Suprapubic skin (tissue), 4 donors: ENCODE measurements at regions not wholly inside any gene's neighbourhood (a gene's known extent, or its start where the extent isn't known, plus 50 kb on each side); places are given as distances from the start of the nearest gene placed in this dataset.

Source experiments
- DNase-seq, 2 donors: peaks; one replicate each; pipeline ENCODE4 v3.0.0-alpha.2; 2019; ENCODE audit warnings: low spot score in 2 of 2
- H3K27ac ChIP-seq: fragments of 200-600 bp; sonication (generic); one replicate; pipeline ENCODE4 v1.5.1; 2019
- H3K27me3 ChIP-seq: fragments of 200-600 bp; sonication (generic); one replicate; pipeline ENCODE4 v1.5.1; 2019
- H3K36me3 ChIP-seq: fragments of 200-600 bp; sonication (generic); one replicate; pipeline ENCODE4 v1.5.1; 2019
- H3K4me1 ChIP-seq: fragments of 200-600 bp; sonication (generic); one replicate; pipeline ENCODE4 v1.5.1; 2019
- H3K4me3 ChIP-seq: fragments of 200-600 bp; sonication (generic); one replicate; pipeline ENCODE4 v1.5.1; 2019; ENCODE audit warnings: mild to moderate bottlenecking
- H3K9me3 ChIP-seq: fragments of 200-600 bp; sonication (generic); one replicate; pipeline ENCODE4 v1.5.1; 2019
- EP300 ChIP-seq: sonication (generic); formaldehyde crosslinking; IDR thresholded peaks from one replicate; pipeline ENCODE4 v1.6.1; 2017; ENCODE audit warnings: antibody characterized with exemption
- POLR2A ChIP-seq, 2 donors: fragments of 450-650 bp; IDR thresholded peaks; one replicate each; pipeline ENCODE4 v1.6.1; 2017; ENCODE audit warnings: antibody characterized with exemption in 2 of 2, mild to moderate bottlenecking in 2 of 2, moderate library complexity in 2 of 2
- POLR2AphosphoS5 ChIP-seq, 3 donors: sonication (generic); formaldehyde crosslinking; IDR thresholded peaks; one replicate each; pipeline ENCODE4 v1.6.1; 2017; ENCODE audit warnings: antibody characterized with exemption in 3 of 3
- WGBS: methylation state at CpG from one replicate; pipeline ENCODE4 v1.1.5; 2018; 5-methylcytosine and 5-hydroxymethylcytosine counted together
- TF ChIP-seq, protein P1 (sequence below), 2 donors: fragments of 200-600 bp in 1 of 2; fragments of 450-650 bp in 1 of 2; sonication (generic) in 1 of 2; IDR thresholded peaks; one replicate each; pipeline ENCODE4 v1.5.1; 2016 to 2019; ENCODE audit warnings: antibody characterized with exemption in 2 of 2, mild to moderate bottlenecking in 1 of 2, moderate library complexity in 1 of 2

DNA sequence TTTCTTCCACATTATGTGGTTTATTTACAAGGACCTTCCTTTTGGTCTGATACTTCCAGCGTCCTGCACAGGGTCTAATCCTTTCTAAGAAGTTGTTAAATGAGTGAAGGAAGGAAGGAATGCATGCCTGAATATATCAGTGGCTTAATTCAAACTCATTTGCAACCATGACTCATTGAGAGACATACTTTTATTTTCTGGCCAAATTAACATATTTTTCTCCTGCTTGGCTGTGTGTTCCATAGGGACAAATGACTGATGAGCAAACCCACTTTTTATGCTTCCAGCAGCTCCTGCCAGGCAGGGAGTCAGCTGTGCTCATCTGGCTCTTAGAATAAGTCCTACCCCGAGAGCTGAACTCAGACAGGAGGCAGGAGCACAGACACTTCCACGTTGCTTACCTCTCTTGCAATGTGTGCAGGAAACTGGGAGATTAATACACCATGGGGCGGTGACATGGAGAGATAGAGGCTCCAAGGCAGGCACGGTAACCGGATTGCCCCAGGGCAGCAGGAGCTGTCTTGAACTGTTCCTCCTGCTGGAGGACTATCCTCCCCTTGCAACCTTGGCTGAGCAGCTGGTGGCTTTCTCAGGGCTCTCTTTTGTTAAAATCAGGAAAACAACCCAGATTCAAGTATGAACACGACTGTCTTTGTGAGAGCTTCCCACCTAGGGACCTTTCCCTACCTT is 667.5 kb upstream of the HS6ST1 start:
- peaks cover 32% of the 10 kb centered on the region for H3K4me1 ChIP-seq
- TF ChIP-seq EP300: no peak
- TF ChIP-seq POLR2AphosphoS5 (IDR thresholded peaks at IDR 0.05): no peak
- TF ChIP-seq, protein P1, sequence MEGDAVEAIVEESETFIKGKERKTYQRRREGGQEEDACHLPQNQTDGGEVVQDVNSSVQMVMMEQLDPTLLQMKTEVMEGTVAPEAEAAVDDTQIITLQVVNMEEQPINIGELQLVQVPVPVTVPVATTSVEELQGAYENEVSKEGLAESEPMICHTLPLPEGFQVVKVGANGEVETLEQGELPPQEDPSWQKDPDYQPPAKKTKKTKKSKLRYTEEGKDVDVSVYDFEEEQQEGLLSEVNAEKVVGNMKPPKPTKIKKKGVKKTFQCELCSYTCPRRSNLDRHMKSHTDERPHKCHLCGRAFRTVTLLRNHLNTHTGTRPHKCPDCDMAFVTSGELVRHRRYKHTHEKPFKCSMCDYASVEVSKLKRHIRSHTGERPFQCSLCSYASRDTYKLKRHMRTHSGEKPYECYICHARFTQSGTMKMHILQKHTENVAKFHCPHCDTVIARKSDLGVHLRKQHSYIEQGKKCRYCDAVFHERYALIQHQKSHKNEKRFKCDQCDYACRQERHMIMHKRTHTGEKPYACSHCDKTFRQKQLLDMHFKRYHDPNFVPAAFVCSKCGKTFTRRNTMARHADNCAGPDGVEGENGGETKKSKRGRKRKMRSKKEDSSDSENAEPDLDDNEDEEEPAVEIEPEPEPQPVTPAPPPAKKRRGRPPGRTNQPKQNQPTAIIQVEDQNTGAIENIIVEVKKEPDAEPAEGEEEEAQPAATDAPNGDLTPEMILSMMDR (IDR thresholded peaks at IDR 0.05): no peak
- TF ChIP-seq POLR2A (IDR thresholded peaks at IDR 0.05): no peak
- H3K27me3 ChIP-seq: no peaks in the 10 kb centered on the region
- H3K4me3 ChIP-seq: no peak overlapping the region
- H3K9me3 ChIP-seq: no peaks in the 10 kb centered on the region
- DNase-seq: no peak
- no peaks in the 10 kb centered on the region for H3K36me3 ChIP-seq
- H3K27ac ChIP-seq: peak overlapping the region; percentile 64
- WGBS: 32% methylated on average over 7 of the region's 7 CpGs

DNA sequence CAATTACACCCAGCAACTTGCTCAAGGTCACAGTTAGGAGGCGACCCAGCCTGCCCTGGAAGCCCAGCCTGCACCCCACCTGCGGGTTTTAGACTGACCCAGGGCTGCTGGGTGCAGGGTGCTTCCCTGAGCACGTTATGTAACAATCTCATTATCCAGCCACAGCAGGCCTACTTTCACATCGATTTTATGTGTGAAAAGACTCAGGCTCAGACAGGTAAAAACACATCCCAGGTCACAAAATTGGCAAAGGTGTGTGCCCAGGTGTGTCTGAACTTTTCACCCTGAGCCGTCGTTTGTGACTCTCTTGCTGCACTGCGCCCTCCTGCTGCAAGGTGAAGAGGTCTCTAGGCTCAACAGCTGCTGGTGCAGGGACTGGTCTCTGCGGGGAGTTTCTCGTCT is 668.2 kb upstream of the HS6ST1 start:
- H3K9me3 ChIP-seq: no peaks in the 10 kb centered on the region
- TF ChIP-seq POLR2AphosphoS5 (IDR thresholded peaks at IDR 0.05) (peak in 1 of 3 donors; percentile 33), EP300 (no peak), POLR2A (IDR thresholded peaks at IDR 0.05) (no peak)
- TF ChIP-seq, protein P1 (IDR thresholded peaks at IDR 0.05): no peak
- peaks cover 32% of the 10 kb centered on the region for H3K4me1 ChIP-seq
- H3K36me3 ChIP-seq: no peaks in the 10 kb centered on the region
- peak overlapping the region; percentile 64 for H3K27ac ChIP-seq
- no peak for DNase-seq
- no peak overlapping the region for H3K4me3 ChIP-seq
- WGBS: 56% methylated on average over 8 of the region's 9 CpGs
- H3K27me3 ChIP-seq: no peaks in the 10 kb centered on the region

DNA sequence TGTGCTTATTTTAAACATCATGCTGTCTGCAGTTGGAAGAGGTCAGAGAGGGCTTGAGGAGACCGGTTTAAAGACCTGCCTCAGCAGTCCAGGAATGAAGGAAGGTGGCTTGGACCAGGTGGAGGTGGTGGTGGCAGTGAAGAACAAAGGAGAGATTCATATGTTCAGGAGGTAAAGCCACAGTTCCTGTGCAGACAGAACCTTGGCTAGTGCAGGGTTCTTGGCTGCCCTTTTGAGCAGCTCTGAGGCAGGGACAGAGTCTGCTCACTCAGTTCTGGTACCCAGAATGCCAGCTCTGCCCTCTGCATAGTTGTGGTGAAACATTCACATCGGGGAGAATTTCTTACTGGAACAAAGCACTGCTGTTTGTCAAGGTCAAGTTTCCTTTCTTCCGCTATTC is 669.7 kb upstream of the HS6ST1 start:
- TF ChIP-seq, protein P1 (IDR thresholded peaks at IDR 0.05): no peak
- no peak for TF ChIP-seq EP300
- Histone ChIP-seq H3K4me1 (peaks cover 26% of the 10 kb centered on the region), H3K36me3 (no peaks in the 10 kb centered on the region), H3K9me3 (no peaks in the 10 kb centered on the region), H3K27ac (peak overlapping the region; percentile 38), H3K4me3 (no peak overlapping the region), H3K27me3 (no peaks in the 10 kb centered on the region)
- WGBS: 45% methylated on average over 3 of the region's 3 CpGs
- no peak for DNase-seq

DNA sequence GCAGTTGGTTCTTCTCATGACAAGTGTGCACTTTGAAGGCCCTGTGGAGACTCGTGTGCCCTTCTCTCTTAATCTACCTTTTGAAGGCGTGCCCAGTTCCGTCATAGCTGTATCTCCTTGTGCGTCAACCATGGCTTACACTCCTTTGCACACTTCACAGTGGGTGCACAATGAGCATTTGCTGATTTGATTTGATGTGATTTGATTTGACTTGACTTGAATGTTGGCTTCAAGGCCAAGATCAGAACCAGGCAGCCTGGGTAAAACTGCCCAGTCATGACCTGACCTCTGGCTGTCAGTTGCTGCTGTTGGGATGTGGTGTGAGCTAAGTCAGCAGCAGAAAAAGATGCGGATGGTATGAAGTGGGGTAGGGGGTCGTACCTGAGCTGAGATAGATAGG is 670.3 kb upstream of the HS6ST1 start:
- no peak for DNase-seq
- peaks cover 26% of the 10 kb centered on the region for H3K4me1 ChIP-seq
- H3K9me3 ChIP-seq: no peaks in the 10 kb centered on the region
- no peak for TF ChIP-seq POLR2AphosphoS5 (IDR thresholded peaks at IDR 0.05)
- no peak for TF ChIP-seq EP300
- TF ChIP-seq, protein P1 (IDR thresholded peaks at IDR 0.05): no peak
- TF ChIP-seq POLR2A (IDR thresholded peaks at IDR 0.05): no peak
- no peaks in the 10 kb centered on the region for H3K27me3 ChIP-seq
- H3K36me3 ChIP-seq: no peaks in the 10 kb centered on the region
- peak overlapping the region; percentile 38 for H3K27ac ChIP-seq
- H3K4me3 ChIP-seq: no peak overlapping the region
- 91% methylated on average over 6 of the region's 6 CpGs for WGBS

DNA sequence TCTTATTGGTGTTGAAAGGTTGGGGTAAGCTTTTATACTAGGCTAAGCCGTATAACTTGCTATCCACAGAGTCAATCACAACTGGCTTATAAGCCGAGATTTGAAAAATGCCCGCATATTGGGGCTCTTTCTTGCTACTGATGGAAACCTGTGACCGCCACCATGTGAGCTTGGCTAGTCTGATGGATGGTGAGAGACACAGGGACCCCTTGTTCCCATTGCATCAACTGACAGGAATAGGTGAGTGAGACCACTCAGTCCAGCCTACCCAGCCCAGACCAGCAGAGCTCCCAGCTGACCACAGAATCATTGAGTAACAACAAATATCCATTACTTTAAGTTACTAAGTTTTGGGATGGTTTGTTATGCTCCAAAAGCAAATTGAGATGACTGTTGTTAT is 676.4 kb upstream of the HS6ST1 start:
- 95% methylated on average over 4 of the region's 4 CpGs for WGBS
- peak in 1 of 2 donors; percentile 18 for DNase-seq
- no peak overlapping the region for H3K4me3 ChIP-seq
- H3K27me3 ChIP-seq: no peaks in the 10 kb centered on the region
- H3K9me3 ChIP-seq: no peaks in the 10 kb centered on the region
- no peaks in the 10 kb centered on the region for H3K4me1 ChIP-seq
- TF ChIP-seq EP300 (no peak), POLR2AphosphoS5 (IDR thresholded peaks at IDR 0.05) (no peak), POLR2A (IDR thresholded peaks at IDR 0.05) (no peak)
- TF ChIP-seq, protein P1 (IDR thresholded peaks at IDR 0.05): no peak
- no peak overlapping the region for H3K27ac ChIP-seq
- no peaks in the 10 kb centered on the region for H3K36me3 ChIP-seq
